SK-N-SH treated with all-trans-retinoic acid at 6 μM for 48 hours (cell line): ENCODE measurements at regions not wholly inside any gene's neighbourhood (a gene's known extent, or its start where the extent isn't known, plus 50 kb on each side); places are given as distances from the start of the nearest gene placed in this dataset.

ENCODE experiments used
- ARNTL ChIP-seq: fragments of 450-650 bp; formaldehyde crosslinking; IDR thresholded peaks from 2 replicates; pipeline ENCODE4 v1.5.0; 2020; ENCODE audit warnings: low read depth, mild to moderate bottlenecking, moderate library complexity, borderline replicate concordance
- CREB5 ChIP-seq: fragments of 250-450 bp; sonication (Bioruptor Pico); IDR thresholded peaks from 2 replicates; pipeline ENCODE4 v1.5.1; 2020; ENCODE audit warnings: low read depth, mild to moderate bottlenecking, moderate library complexity
- ESRRG ChIP-seq: fragments of 250-450 bp; sonication (Bioruptor Pico); IDR thresholded peaks from 2 replicates; pipeline ENCODE4 v1.6.1; 2021; ENCODE audit warnings: mild to moderate bottlenecking
- ISL1 ChIP-seq: fragments of 250-450 bp; sonication (Bioruptor Pico); IDR thresholded peaks from 2 replicates; pipeline ENCODE4 v2.1.2; 2022; ENCODE audit warnings: mild to moderate bottlenecking, moderate library complexity

DNA sequence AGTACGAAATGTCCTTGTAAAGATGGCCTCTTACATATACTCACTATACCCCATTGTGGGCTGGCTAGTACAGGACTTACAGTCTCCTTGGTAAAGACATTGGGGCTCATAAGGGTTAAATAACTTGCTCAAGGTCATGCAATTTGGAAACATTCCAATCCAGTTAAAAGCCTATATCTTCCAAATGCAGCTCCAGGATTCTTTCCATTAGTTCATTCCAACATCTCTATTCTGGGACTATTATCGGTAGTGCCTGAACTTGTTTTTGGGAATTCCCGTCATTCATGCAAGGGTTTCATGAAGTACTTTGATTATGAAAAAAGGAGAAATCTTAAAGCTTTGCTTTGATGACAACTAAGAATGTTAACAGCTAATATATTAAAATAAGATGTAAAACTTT, 99.2 kb upstream of the SLC8A1 start:
- TF ChIP-seq ISL1 (CRISPR knock-in tag): no peak
- no peak for TF ChIP-seq ESRRG
- no peak for TF ChIP-seq CREB5
- no peak for TF ChIP-seq ARNTL (CRISPR knock-in tag)
